Ishikawa (cell line): ENCODE measurements at regions not wholly inside any gene's neighbourhood (a gene's known extent, or its start where the extent isn't known, plus 50 kb on each side); places are given as distances from the start of the nearest gene placed in this dataset.

Experiments
- CEBPB ChIP-seq: IDR thresholded peaks from 2 replicates; pipeline ENCODE4 v1.6.1; 2012
- CREB1 ChIP-seq: IDR thresholded peaks from 2 replicates; pipeline ENCODE4 v1.6.1; 2012; ENCODE audit warnings: low read depth
- EGR1 ChIP-seq: IDR thresholded peaks from 2 replicates; pipeline ENCODE4 v1.6.1; 2012
- EP300 ChIP-seq: IDR thresholded peaks from 2 replicates; pipeline ENCODE4 v1.6.1; 2012; ENCODE audit warnings: borderline replicate concordance
- FOXM1 ChIP-seq: IDR thresholded peaks from 2 replicates; pipeline ENCODE4 v1.6.1; 2012; ENCODE audit warnings: low read depth, borderline replicate concordance
- MAX ChIP-seq: IDR thresholded peaks from 2 replicates; pipeline ENCODE4 v1.6.1; 2012
- NFIC ChIP-seq: IDR thresholded peaks from 2 replicates; pipeline ENCODE4 v1.6.1; 2012
- RAD21 ChIP-seq: IDR thresholded peaks from 2 replicates; pipeline ENCODE4 v1.6.1; 2012; ENCODE audit warnings: low read depth
- TAF1 ChIP-seq: IDR thresholded peaks from 2 replicates; pipeline ENCODE4 v1.6.1; 2012; ENCODE audit warnings: low read depth, mild to moderate bottlenecking
- TCF12 ChIP-seq: IDR thresholded peaks from 2 replicates; pipeline ENCODE4 v1.6.1; 2012; ENCODE audit warnings: low read depth
- TEAD4 ChIP-seq: IDR thresholded peaks from 2 replicates; pipeline ENCODE4 v1.6.1; 2012
- YY1 ChIP-seq: IDR thresholded peaks from 2 replicates; pipeline ENCODE4 v1.6.1; 2012; ENCODE audit warnings: low read depth
- ZBTB7A ChIP-seq: IDR thresholded peaks from 2 replicates; pipeline ENCODE4 v1.6.1; 2012; ENCODE audit warnings: low read depth
- TF ChIP-seq, protein P1 (sequence below): IDR thresholded peaks from 2 replicates; pipeline ENCODE4 v1.6.1; 2012
- TF ChIP-seq, protein P2 (sequence below): IDR thresholded peaks from 2 replicates; pipeline ENCODE4 v1.6.1; 2012; ENCODE audit warnings: low read depth, mild to moderate bottlenecking

DNA sequence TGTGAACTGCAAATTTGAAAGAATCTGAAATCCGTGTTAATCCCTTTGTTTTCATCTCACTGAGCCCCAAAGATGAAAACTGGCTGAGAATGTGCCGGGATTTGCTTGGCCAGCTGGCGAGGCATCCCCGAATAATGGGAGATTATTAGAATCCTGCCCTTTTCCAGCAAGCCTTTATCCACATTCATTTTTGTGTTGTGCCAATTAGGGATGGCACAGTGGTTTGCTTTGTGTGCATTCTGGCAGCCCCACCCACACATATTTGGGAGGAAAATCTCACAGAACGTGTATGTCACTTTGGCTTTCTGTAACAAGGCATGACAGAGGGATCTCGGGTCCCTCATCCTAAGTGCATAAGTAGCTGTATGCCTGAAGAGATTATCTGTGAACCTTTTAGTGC, 405.8 kb upstream of the FAM98A start:
- TF ChIP-seq FOXM1 (no peak), TCF12 (no peak), NFIC (no peak)

DNA sequence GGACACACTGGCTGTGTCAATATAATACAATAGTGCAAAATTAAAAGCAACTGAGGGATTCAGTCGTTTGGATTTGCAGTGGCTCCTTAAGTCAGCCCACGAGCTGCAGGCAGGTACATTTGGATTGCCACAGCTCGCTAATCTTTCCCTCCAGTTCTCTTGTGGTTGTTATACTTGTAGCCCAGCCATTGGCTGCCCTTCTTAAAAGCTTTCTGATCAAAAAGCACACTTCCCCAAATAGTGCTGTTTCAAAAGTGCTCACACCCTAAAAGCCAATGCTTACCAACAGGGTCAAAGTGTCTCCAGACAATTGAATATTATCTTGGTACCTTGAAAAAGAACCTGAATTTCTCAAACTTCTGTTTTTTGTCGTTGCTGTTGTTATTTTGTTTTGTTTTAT, 404.7 kb upstream of the FAM98A start:
- no peak for TF ChIP-seq MAX
- TF ChIP-seq NFIC, result no peak
- TF ChIP-seq EP300, result no peak
- no peak for TF ChIP-seq YY1
- TF ChIP-seq ZBTB7A, result no peak
- no peak for TF ChIP-seq CEBPB
- TF ChIP-seq EGR1, result no peak
- TF ChIP-seq, protein P1, sequence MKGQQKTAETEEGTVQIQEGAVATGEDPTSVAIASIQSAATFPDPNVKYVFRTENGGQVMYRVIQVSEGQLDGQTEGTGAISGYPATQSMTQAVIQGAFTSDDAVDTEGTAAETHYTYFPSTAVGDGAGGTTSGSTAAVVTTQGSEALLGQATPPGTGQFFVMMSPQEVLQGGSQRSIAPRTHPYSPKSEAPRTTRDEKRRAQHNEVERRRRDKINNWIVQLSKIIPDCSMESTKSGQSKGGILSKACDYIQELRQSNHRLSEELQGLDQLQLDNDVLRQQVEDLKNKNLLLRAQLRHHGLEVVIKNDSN, result no peak
- TF ChIP-seq, protein P2, sequence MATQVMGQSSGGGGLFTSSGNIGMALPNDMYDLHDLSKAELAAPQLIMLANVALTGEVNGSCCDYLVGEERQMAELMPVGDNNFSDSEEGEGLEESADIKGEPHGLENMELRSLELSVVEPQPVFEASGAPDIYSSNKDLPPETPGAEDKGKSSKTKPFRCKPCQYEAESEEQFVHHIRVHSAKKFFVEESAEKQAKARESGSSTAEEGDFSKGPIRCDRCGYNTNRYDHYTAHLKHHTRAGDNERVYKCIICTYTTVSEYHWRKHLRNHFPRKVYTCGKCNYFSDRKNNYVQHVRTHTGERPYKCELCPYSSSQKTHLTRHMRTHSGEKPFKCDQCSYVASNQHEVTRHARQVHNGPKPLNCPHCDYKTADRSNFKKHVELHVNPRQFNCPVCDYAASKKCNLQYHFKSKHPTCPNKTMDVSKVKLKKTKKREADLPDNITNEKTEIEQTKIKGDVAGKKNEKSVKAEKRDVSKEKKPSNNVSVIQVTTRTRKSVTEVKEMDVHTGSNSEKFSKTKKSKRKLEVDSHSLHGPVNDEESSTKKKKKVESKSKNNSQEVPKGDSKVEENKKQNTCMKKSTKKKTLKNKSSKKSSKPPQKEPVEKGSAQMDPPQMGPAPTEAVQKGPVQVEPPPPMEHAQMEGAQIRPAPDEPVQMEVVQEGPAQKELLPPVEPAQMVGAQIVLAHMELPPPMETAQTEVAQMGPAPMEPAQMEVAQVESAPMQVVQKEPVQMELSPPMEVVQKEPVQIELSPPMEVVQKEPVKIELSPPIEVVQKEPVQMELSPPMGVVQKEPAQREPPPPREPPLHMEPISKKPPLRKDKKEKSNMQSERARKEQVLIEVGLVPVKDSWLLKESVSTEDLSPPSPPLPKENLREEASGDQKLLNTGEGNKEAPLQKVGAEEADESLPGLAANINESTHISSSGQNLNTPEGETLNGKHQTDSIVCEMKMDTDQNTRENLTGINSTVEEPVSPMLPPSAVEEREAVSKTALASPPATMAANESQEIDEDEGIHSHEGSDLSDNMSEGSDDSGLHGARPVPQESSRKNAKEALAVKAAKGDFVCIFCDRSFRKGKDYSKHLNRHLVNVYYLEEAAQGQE, result no peak
- TF ChIP-seq FOXM1, result no peak
- no peak for TF ChIP-seq TEAD4
- no peak for TF ChIP-seq RAD21
- no peak for TF ChIP-seq CREB1
- no peak for TF ChIP-seq TAF1
- TF ChIP-seq TCF12, result no peak

- no peak for TF ChIP-seq YY1
- TF ChIP-seq, protein P1, result no peak
These were observed 402.5 kb upstream of the FAM98A start for GRCh38 chr2:34001557-34001956.

DNA sequence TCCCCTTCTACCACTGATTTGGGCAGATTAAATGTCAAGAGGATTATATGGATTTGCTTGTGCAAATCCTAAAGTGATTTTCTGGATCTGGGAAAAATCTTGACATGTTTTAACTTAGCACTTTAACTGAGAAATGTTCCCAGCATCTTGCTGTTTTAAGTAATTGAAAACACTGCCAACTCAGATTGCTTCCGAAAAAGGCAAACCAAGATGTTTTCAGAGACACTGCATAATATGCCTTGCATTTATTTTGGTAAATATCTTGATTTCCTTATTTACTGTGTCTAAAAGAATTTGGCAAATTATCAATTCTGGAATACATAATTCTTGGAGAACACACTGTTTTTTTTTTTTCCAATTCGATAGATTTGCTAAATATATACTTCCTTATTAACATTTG, 385.0 kb upstream of the FAM98A start:
- TF ChIP-seq YY1 (no peak), CEBPB (no peak), ZBTB7A (no peak), TAF1 (no peak)

DNA sequence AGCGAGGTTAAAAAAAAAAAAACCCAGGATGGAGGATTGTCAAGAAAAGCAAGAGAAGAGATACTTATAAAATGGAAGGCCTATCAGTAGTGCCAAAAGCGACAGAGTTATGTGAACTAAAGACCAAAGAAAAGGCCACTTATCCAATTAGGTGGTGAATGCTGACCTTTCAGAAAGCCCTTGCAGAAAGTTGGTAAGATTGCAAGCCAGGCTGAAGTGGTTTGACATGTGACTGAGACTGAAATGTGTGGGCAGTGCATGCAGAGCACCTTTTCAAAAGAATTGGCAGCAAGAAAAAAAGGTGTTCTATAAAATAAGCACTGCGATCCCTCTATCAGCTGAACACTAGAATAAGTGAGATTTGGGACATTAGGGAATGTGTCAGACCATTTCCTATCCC, 379.4 kb upstream of the FAM98A start:
- TF ChIP-seq ZBTB7A (no peak), CREB1 (no peak), NFIC (no peak), YY1 (no peak), RAD21 (no peak), CEBPB (no peak), TEAD4 (no peak), TAF1 (no peak), MAX (no peak), FOXM1 (no peak), EGR1 (no peak), EP300 (no peak)

DNA sequence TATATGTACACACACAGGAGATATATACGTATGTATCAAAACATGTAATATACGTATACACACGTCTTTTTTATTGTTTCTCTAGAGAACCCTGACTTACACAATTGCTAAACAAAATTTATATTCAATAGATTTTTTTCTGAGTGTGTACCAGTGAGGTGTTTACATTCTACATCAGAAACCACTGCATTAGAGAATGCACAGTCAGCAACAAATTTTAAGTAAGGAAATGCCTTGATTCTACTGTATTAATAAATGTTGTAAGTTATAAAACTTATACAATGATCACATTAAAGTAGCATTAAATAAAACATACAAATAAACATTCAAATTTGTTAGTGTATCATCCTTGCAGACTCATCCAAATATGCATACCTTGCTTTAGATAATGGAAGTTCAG, 376.4 kb upstream of the FAM98A start:
- TF ChIP-seq CREB1 (no peak), ZBTB7A (no peak), YY1 (no peak), TCF12 (no peak), RAD21 (no peak)
- TF ChIP-seq, protein P1, result no peak
- TF ChIP-seq, protein P2, result no peak

DNA sequence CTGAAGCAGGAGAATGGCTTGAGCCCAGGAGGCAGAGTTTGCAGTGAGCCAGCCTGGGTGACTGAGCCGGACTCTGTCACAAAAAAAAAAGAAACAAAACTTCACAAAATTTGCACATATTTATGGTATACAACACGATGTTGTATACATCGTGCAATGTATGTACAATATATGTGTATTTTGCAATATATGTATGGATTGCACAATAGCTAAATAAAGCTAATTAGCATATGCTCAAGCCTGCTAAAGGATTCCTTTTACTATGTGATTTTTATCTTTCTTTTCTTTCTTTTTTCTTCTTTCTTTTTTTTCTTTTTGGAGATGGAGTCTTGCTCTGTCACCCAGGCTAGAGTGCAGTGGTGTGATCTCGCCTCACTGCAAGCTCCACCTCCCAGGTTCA, 368.0 kb upstream of the FAM98A start:
- TF ChIP-seq TEAD4 (no peak), EGR1 (no peak), TAF1 (no peak), RAD21 (no peak), TCF12 (no peak), EP300 (no peak), ZBTB7A (no peak), FOXM1 (no peak), CREB1 (no peak), YY1 (no peak), NFIC (no peak), MAX (no peak), CEBPB (no peak)
- TF ChIP-seq, protein P1, result no peak
- TF ChIP-seq, protein P2, result no peak
